WTC11 (cell line): ENCODE measurements at regions not wholly inside any gene's neighbourhood (a gene's known extent, or its start where the extent isn't known, plus 50 kb on each side); places are given as distances from the start of the nearest gene placed in this dataset.

Experiments
- ATAC-seq: fragments of 200-7000 bp; cut with Tn5 transposase; 2 replicates; pipeline ENCODE4 v1.10.0; 2021; ENCODE audit warnings: mild to moderate bottlenecking, moderate library complexity
- CTCF ChIA-PET: fragments of 300-600 bp; sonication (Branson Sonifier 250); formaldehyde crosslinking; loops from one replicate; lab custom pipeline; 2021; ENCODE audit warnings: antibody characterized with exemption; lab: Charles Lee
- POLR2A ChIA-PET: fragments of 350-600 bp; sonication (Branson Sonifier 250); formaldehyde crosslinking; loops from one replicate; lab custom pipeline; 2021; ENCODE audit warnings: antibody characterized with exemption; lab: Charles Lee
- DNase-seq: peaks from one replicate; pipeline ENCODE4 v3.0.0; 2021; ENCODE audit warnings: low spot score
- H3K27ac Mint-ChIP-seq: 2 replicates; pipeline ENCODE4 v1.8.0; 2021; ENCODE audit warnings: mixed read lengths
- H3K27me3 Mint-ChIP-seq: 2 replicates; pipeline ENCODE4 v1.8.0; 2021; ENCODE audit warnings: low read depth, mild to moderate bottlenecking, moderate library complexity, mixed read lengths
- H3K36me3 Mint-ChIP-seq: 2 replicates; pipeline ENCODE4 v1.8.0; 2021; ENCODE audit warnings: mixed read lengths
- H3K4me1 Mint-ChIP-seq: 2 replicates; pipeline ENCODE4 v1.8.0; 2022; ENCODE audit warnings: mixed read lengths
- H3K4me3 Mint-ChIP-seq: 2 replicates; pipeline ENCODE4 v1.8.0; 2021; ENCODE audit warnings: mild to moderate bottlenecking, moderate library complexity, mixed read lengths
- H3K9me3 Mint-ChIP-seq: 2 replicates; pipeline ENCODE4 v1.8.0; 2021; ENCODE audit warnings: mixed read lengths
- CREB1 ChIP-seq: sonication (generic); formaldehyde crosslinking; IDR thresholded peaks from 2 replicates; pipeline ENCODE4 v1.8.0; 2023; ENCODE audit warnings: mild to moderate bottlenecking, missing genetic modification reagents
- E2F1 ChIP-seq: sonication (generic); formaldehyde crosslinking; IDR thresholded peaks from 2 replicates; pipeline ENCODE4 v1.8.0; 2022; ENCODE audit warnings: mild to moderate bottlenecking, missing genetic modification reagents
- E2F5 ChIP-seq: sonication (generic); formaldehyde crosslinking; IDR thresholded peaks from 2 replicates; pipeline ENCODE4 v1.8.1; 2022; ENCODE audit warnings: mild to moderate bottlenecking, moderate library complexity, missing genetic modification reagents
- ETV6 ChIP-seq: sonication (generic); formaldehyde crosslinking; IDR thresholded peaks from 2 replicates; pipeline ENCODE4 v1.8.1; 2022; ENCODE audit warnings: mild to moderate bottlenecking, missing genetic modification reagents
- FOXK1 ChIP-seq: sonication (generic); formaldehyde crosslinking; IDR thresholded peaks from 2 replicates; pipeline ENCODE4 v1.8.0; 2022; ENCODE audit warnings: mild to moderate bottlenecking, moderate library complexity, missing genetic modification reagents
- GABPB1 ChIP-seq: sonication (generic); formaldehyde crosslinking; IDR thresholded peaks from 2 replicates; pipeline ENCODE4 v1.8.1; 2023; ENCODE audit warnings: mild to moderate bottlenecking, missing genetic modification reagents
- MLX ChIP-seq: sonication (generic); formaldehyde crosslinking; IDR thresholded peaks from 2 replicates; pipeline ENCODE4 v1.8.1; 2023; ENCODE audit warnings: mild to moderate bottlenecking, missing genetic modification reagents, moderate library complexity
- MXD4 ChIP-seq: fragments of 250-450 bp; sonication (Bioruptor Pico); IDR thresholded peaks from 2 replicates; pipeline ENCODE4 v1.8.0; 2021; ENCODE audit warnings: mild to moderate bottlenecking, moderate library complexity, borderline replicate concordance
- NFATC4 ChIP-seq: fragments of 250-450 bp; sonication (Bioruptor Pico); IDR thresholded peaks from 2 replicates; pipeline ENCODE4 v1.9.0; 2021; ENCODE audit warnings: mild to moderate bottlenecking
- NFE2L1 ChIP-seq: sonication (generic); formaldehyde crosslinking; IDR thresholded peaks from 2 replicates; pipeline ENCODE4 v1.8.1; 2023; ENCODE audit warnings: missing genetic modification reagents
- NR3C1 ChIP-seq: sonication (generic); formaldehyde crosslinking; conservative IDR thresholded peaks from 2 replicates; pipeline ENCODE4 v1.8.1; 2023; ENCODE audit warnings: low read depth, mild to moderate bottlenecking, missing genetic modification reagents
- RORB ChIP-seq: fragments of 250-450 bp; sonication (Bioruptor Pico); IDR thresholded peaks from 2 replicates; pipeline ENCODE4 v1.9.0; 2021; ENCODE audit warnings: mild to moderate bottlenecking
- TEAD1 ChIP-seq: sonication (generic); formaldehyde crosslinking; IDR thresholded peaks from 2 replicates; pipeline ENCODE4 v1.8.0; 2022; ENCODE audit warnings: mild to moderate bottlenecking, missing genetic modification reagents
- TEAD4 ChIP-seq: sonication (generic); formaldehyde crosslinking; IDR thresholded peaks from 2 replicates; pipeline ENCODE4 v1.8.0; 2022; ENCODE audit warnings: mild to moderate bottlenecking, missing genetic modification reagents
- TP53 ChIP-seq: sonication (generic); formaldehyde crosslinking; IDR thresholded peaks from 2 replicates; pipeline ENCODE4 v1.8.1; 2023; ENCODE audit warnings: mild to moderate bottlenecking, missing genetic modification reagents
- ZBTB21 ChIP-seq: sonication (generic); formaldehyde crosslinking; IDR thresholded peaks from 2 replicates; pipeline ENCODE4 v1.8.1; 2023; ENCODE audit warnings: mild to moderate bottlenecking, missing genetic modification reagents, borderline replicate concordance
- ZMAT4 ChIP-seq: fragments of 250-450 bp; sonication (Bioruptor Pico); IDR thresholded peaks from 2 replicates; pipeline ENCODE4 v1.9.0; 2021; ENCODE audit warnings: mild to moderate bottlenecking
- ZNF121 ChIP-seq: sonication (generic); formaldehyde crosslinking; IDR thresholded peaks from 2 replicates; pipeline ENCODE4 v1.8.0; 2023; ENCODE audit warnings: missing genetic modification reagents
- ZNF138 ChIP-seq: sonication (generic); formaldehyde crosslinking; conservative IDR thresholded peaks from 2 replicates; pipeline ENCODE4 v1.8.1; 2022; ENCODE audit warnings: mild to moderate bottlenecking, moderate library complexity, missing genetic modification reagents
- TF ChIP-seq, protein P1 (sequence below): sonication (generic); formaldehyde crosslinking; IDR thresholded peaks from 2 replicates; pipeline ENCODE4 v1.8.0; 2022; ENCODE audit warnings: mild to moderate bottlenecking, missing genetic modification reagents
- TF ChIP-seq, protein P2 (sequence below): sonication (generic); formaldehyde crosslinking; IDR thresholded peaks from 2 replicates; pipeline ENCODE4 v1.8.1; 2022; ENCODE audit warnings: low read depth, mild to moderate bottlenecking, moderate library complexity, missing genetic modification reagents, borderline replicate concordance

GRCh38 chr14:89626233-89626806 lies 209.3 kb upstream of the FOXN3 start:
- Mint-ChIP-seq H3K27ac (no peak overlapping the region), H3K4me3 (no peak overlapping the region), H3K4me1 (peaks cover 76% of the 10 kb centered on the region), H3K9me3 (no peaks in the 10 kb centered on the region), H3K36me3 (no peaks in the 10 kb centered on the region), H3K27me3 (peaks cover 12% of the 10 kb centered on the region)
- CTCF ChIA-PET = no interaction called here
- POLR2A ChIA-PET = no interaction called here
- no peak for TF ChIP-seq ZNF138
- TF ChIP-seq ETV6 = no peak
- TF ChIP-seq FOXK1 (CRISPR knock-in tag) = no peak
- no peak for TF ChIP-seq ZBTB21 (CRISPR knock-in tag)
- ATAC-seq (no peak), DNase-seq (no peak)

DNA sequence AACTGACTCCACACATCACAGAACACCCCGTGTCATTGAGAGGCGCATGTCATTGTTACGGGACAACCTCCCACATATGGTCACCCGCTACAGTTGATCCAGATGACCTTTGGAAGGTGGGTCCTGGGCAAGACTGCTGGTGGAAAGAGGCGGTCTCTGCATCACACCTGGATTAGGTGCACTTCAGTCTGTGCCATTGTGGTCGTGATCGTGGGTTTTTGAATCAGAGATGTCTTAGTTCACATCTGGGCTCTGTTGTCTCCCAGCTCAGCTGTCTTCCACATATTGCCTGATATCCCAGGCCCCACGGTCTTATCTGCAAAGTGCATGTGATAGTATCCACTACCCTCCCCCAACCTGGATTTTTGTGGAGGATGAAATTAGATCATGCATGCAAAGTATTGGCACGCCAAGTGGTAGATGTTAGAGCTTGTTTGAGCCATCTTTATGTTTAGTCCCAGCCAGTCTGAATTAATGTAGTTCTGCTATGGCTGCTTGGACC lies 208.7 kb upstream of the FOXN3 start:
- H3K27ac Mint-ChIP-seq = no peak overlapping the region
- ChIA-PET POLR2A (no interaction called here), CTCF (interaction anchor here (0.6 kb wide), 1 partner anchor 204 kb away, joined by 3 read pairs; no protein-coding TSS in a partner anchor)
- no peaks in the 10 kb centered on the region for H3K36me3 Mint-ChIP-seq
- H3K9me3 Mint-ChIP-seq = no peaks in the 10 kb centered on the region
- peaks cover 9% of the 10 kb centered on the region for H3K27me3 Mint-ChIP-seq
- H3K4me1 Mint-ChIP-seq = peaks cover 76% of the 10 kb centered on the region
- 0 out of 2 replicates have a peak, but pooled peaks have one; percentile 3 for TF ChIP-seq TEAD1
- TF ChIP-seq GABPB1 = no peak
- TF ChIP-seq ZNF138 = 0 out of 2 replicates have a peak, but pooled peaks have one; percentile 35
- no peak for TF ChIP-seq E2F5 (CRISPR knock-in tag)
- TF ChIP-seq MLX (CRISPR knock-in tag) = no peak
- TF ChIP-seq E2F1 (CRISPR knock-in tag) = no peak
- no peak for DNase-seq
- ATAC-seq = no peak
- H3K4me3 Mint-ChIP-seq = no peak overlapping the region

DNA sequence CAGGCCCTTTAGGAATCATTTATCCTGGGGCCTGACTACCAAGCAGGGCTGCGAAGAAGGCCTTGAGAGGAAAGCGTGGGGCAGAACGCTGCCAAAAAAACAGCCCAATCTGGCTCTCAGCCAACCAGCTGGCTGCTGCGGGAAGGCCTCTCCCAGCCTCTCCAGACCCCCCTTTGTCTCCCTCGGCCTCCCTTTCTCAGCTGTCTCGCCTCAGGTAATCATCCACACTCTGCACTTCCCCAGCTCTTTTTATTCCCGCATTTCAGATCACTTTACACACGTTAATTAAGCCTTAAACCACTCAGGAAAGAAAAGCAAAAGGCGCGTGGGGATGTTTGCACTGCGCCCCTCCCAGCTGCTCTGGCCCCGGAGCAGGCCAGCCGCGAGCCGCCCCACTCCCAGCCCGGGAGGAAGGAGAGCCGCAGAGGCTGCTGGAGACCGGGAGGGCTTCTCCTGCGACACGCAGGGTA lies 208.2 kb upstream of the FOXN3 start:
- POLR2A ChIA-PET = no interaction called here
- Mint-ChIP-seq H3K27me3 (peaks cover 6% of the 10 kb centered on the region), H3K9me3 (no peaks in the 10 kb centered on the region), H3K4me3 (no peak overlapping the region), H3K27ac (no peak overlapping the region), H3K36me3 (no peaks in the 10 kb centered on the region), H3K4me1 (peaks cover 76% of the 10 kb centered on the region)
- CTCF ChIA-PET = interaction anchor here (0.6 kb wide), 1 partner anchor 204 kb away, joined by 3 read pairs; no protein-coding TSS in a partner anchor
- DNase-seq (no peak), ATAC-seq (peak; percentile 54)
- no peak for TF ChIP-seq TEAD4 (CRISPR knock-in tag)
- TF ChIP-seq TEAD1 = 0 out of 2 replicates have a peak, but pooled peaks have one; percentile 17

DNA sequence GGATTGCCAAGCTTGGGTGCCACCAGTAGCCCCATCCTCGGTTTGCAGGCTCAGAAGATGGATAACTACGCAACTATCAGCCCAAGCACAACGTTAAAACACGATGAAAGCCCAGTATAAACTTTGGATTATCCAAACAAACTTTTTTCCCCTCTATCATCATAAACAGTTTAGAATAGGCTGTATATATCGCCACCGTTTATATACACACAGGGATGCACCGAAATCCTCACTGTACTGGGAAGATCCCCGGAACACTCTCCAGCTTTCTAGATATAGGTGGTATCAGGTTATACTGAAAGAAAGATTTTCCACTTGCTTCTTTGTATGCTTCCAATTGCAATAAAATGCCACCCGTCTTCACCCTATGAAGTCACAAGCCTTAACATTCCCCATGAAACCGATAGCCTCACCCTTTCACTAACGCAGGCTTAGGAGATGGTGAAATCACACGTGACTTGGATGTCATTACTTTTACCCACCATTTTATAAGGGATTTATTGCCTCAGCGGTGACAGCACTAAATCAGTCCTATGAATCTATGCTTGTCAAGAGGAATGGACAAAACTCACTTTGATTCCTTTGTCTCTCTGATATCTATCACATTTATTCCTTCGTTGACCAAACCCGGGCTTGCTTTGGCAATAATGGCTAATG lies 207.6 kb upstream of the FOXN3 start:
- no peaks in the 10 kb centered on the region for H3K9me3 Mint-ChIP-seq
- peaks cover 6% of the 10 kb centered on the region for H3K27me3 Mint-ChIP-seq
- no peak overlapping the region for H3K27ac Mint-ChIP-seq
- peaks cover 76% of the 10 kb centered on the region for H3K4me1 Mint-ChIP-seq
- CTCF ChIA-PET = no interaction called here
- H3K4me3 Mint-ChIP-seq = no peak overlapping the region
- H3K36me3 Mint-ChIP-seq = no peaks in the 10 kb centered on the region
- POLR2A ChIA-PET = no interaction called here
- no peak for DNase-seq
- no peak for ATAC-seq
- TF ChIP-seq NFE2L1 (CRISPR knock-in tag) (no peak), TP53 (CRISPR knock-in tag) (no peak), TEAD4 (CRISPR knock-in tag) (no peak), NR3C1 (CRISPR knock-in tag) (no peak), NFATC4 (no peak), MXD4 (no peak), ZNF121 (CRISPR knock-in tag) (no peak), E2F1 (CRISPR knock-in tag) (no peak), CREB1 (CRISPR knock-in tag) (no peak), RORB (no peak), ZMAT4 (CRISPR knock-in tag) (no peak)
- TF ChIP-seq, protein P1, sequence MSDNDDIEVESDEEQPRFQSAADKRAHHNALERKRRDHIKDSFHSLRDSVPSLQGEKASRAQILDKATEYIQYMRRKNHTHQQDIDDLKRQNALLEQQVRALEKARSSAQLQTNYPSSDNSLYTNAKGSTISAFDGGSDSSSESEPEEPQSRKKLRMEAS (CRISPR knock-in tag) = no peak
- TF ChIP-seq, protein P2, sequence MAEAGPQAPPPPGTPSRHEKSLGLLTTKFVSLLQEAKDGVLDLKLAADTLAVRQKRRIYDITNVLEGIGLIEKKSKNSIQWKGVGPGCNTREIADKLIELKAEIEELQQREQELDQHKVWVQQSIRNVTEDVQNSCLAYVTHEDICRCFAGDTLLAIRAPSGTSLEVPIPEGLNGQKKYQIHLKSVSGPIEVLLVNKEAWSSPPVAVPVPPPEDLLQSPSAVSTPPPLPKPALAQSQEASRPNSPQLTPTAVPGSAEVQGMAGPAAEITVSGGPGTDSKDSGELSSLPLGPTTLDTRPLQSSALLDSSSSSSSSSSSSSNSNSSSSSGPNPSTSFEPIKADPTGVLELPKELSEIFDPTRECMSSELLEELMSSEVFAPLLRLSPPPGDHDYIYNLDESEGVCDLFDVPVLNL = no peak
